MM.1S (cell line): ENCODE measurements at regions not wholly inside any gene's neighbourhood (a gene's known extent, or its start where the extent isn't known, plus 50 kb on each side); places are given as distances from the start of the nearest gene placed in this dataset.

Experiments used
- DNase-seq: peaks from one replicate; pipeline ENCODE4 v3.0.0-alpha.2; 2015
- H2AFZ ChIP-seq: fragments of 300-600 bp; sonication (generic); 2 replicates; pipeline ENCODE4 v1.6.0; 2016; ENCODE audit warnings: antibody characterized with exemption, low read length
- H3F3A ChIP-seq: fragments of 300-600 bp; sonication (generic); 2 replicates; pipeline ENCODE4 v1.6.1; 2016; ENCODE audit warnings: mild to moderate bottlenecking, antibody characterized with exemption, low read length, moderate library complexity, mixed read lengths; ENCODE audit not compliant: insufficient read depth
- H3K27ac ChIP-seq: fragments of 300-600 bp; sonication (generic); 2 replicates; pipeline ENCODE4 v1.5.1; 2016; ENCODE audit warnings: mild to moderate bottlenecking, low read length
- H3K27me3 ChIP-seq: fragments of 300-600 bp; sonication (generic); replicated peaks from 2 replicates; pipeline ENCODE4 v1.6.0; 2016; ENCODE audit warnings: low read length; ENCODE audit not compliant: insufficient read depth
- H3K36me3 ChIP-seq: fragments of 300-600 bp; sonication (generic); replicated peaks from 2 replicates; pipeline ENCODE4 v1.6.1; 2016; ENCODE audit warnings: mild to moderate bottlenecking, low read length, mixed read lengths; ENCODE audit not compliant: insufficient read depth
- H3K4me1 ChIP-seq: fragments of 300-600 bp; sonication (generic); 2 replicates; pipeline ENCODE4 v1.6.1; 2016; ENCODE audit warnings: low read length, mixed read lengths
- H3K4me2 ChIP-seq: fragments of 300-600 bp; sonication (generic); 2 replicates; pipeline ENCODE4 v1.6.0; 2016; ENCODE audit warnings: low read depth, low read length
- H3K4me3 ChIP-seq: fragments of 300-600 bp; sonication (generic); 2 replicates; pipeline ENCODE4 v1.5.1; 2016; ENCODE audit warnings: low read length, mixed read lengths
- H3K79me2 ChIP-seq: fragments of 300-600 bp; sonication (generic); 2 replicates; pipeline ENCODE4 v1.6.1; 2016; ENCODE audit warnings: mixed run types, low read length, mixed read lengths
- H3K9ac ChIP-seq: fragments of 300-600 bp; sonication (generic); 2 replicates; pipeline ENCODE4 v1.6.1; 2016; ENCODE audit warnings: low read length, mixed read lengths
- H3K9me2 ChIP-seq: fragments of 300-600 bp; sonication (generic); replicated peaks from 2 replicates; pipeline ENCODE4 v1.6.1; 2016; ENCODE audit warnings: mild to moderate bottlenecking, low read length, mixed read lengths; ENCODE audit not compliant: insufficient read depth
- H3K9me3 ChIP-seq: fragments of 300-600 bp; sonication (generic); replicated peaks from 2 replicates; pipeline ENCODE4 v1.6.1; 2016; ENCODE audit warnings: mild to moderate bottlenecking, low read length, mixed read lengths; ENCODE audit not compliant: insufficient read depth
- H4K20me1 ChIP-seq: fragments of 300-600 bp; sonication (generic); 2 replicates; pipeline ENCODE4 v1.6.1; 2016; ENCODE audit warnings: mild to moderate bottlenecking, low read length, moderate library complexity, mixed read lengths; ENCODE audit not compliant: insufficient read depth
- EZH2 ChIP-seq: fragments of 300-600 bp; sonication (generic); optimal IDR thresholded peaks from 2 replicates; pipeline ENCODE3; 2017; ENCODE audit warnings: low read depth, mild to moderate bottlenecking, antibody characterized with exemption, low read length, mixed read lengths
- EZH2phosphoT487 ChIP-seq: fragments of 300-600 bp; sonication (generic); IDR thresholded peaks from 2 replicates; pipeline ENCODE4 v1.6.1; 2018; ENCODE audit warnings: antibody characterized with exemption, low read length
- TF ChIP-seq, protein P1 (sequence below): fragments of 300-600 bp; sonication (generic); IDR thresholded peaks from 2 replicates; pipeline ENCODE4 v1.5.1; 2016; ENCODE audit warnings: antibody characterized with exemption, low read length, mixed read lengths

DNA sequence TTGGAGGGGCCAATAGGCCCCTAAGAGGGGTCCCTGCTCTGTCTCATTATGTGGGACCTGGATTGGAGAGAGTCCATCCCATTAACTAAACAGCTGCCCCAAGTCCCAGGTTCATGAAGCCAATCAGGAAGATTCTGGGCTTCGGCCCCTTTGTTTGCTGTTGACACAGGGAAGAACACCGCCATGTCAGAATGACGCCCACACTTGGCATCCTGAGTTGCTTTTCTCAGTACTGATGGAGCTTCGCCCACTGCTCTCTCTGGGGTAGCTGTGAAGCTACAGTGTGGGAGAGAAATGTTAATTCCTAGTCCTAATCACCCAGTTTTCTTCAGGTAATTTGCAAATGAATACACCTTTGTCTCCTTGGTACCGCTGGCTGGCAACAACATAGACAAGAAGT is 264.7 kb downstream of the GLRX3 start:
- no peak for DNase-seq
- TF ChIP-seq EZH2 (no peak), EZH2phosphoT487 (no peak)
- TF ChIP-seq, protein P1, sequence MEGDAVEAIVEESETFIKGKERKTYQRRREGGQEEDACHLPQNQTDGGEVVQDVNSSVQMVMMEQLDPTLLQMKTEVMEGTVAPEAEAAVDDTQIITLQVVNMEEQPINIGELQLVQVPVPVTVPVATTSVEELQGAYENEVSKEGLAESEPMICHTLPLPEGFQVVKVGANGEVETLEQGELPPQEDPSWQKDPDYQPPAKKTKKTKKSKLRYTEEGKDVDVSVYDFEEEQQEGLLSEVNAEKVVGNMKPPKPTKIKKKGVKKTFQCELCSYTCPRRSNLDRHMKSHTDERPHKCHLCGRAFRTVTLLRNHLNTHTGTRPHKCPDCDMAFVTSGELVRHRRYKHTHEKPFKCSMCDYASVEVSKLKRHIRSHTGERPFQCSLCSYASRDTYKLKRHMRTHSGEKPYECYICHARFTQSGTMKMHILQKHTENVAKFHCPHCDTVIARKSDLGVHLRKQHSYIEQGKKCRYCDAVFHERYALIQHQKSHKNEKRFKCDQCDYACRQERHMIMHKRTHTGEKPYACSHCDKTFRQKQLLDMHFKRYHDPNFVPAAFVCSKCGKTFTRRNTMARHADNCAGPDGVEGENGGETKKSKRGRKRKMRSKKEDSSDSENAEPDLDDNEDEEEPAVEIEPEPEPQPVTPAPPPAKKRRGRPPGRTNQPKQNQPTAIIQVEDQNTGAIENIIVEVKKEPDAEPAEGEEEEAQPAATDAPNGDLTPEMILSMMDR = no peak
- H3K4me3 ChIP-seq = no peak overlapping the region
- no peaks in the 10 kb centered on the region for H4K20me1 ChIP-seq
- no peak overlapping the region for H3K27ac ChIP-seq
- H3F3A ChIP-seq = no peaks in the 10 kb centered on the region
- H3K4me1 ChIP-seq = no peaks in the 10 kb centered on the region
- no peak overlapping the region for H2AFZ ChIP-seq
- H3K9ac ChIP-seq = no peak overlapping the region
- no peaks in the 10 kb centered on the region; the same call in 1 of the 2 replicates for H3K27me3 ChIP-seq
- H3K9me3 ChIP-seq = no peaks in the 10 kb centered on the region
- H3K9me2 ChIP-seq = no peaks in the 10 kb centered on the region
- no peak overlapping the region for H3K4me2 ChIP-seq
- H3K79me2 ChIP-seq = no peaks in the 10 kb centered on the region
- H3K36me3 ChIP-seq = no peaks in the 10 kb centered on the region

DNA sequence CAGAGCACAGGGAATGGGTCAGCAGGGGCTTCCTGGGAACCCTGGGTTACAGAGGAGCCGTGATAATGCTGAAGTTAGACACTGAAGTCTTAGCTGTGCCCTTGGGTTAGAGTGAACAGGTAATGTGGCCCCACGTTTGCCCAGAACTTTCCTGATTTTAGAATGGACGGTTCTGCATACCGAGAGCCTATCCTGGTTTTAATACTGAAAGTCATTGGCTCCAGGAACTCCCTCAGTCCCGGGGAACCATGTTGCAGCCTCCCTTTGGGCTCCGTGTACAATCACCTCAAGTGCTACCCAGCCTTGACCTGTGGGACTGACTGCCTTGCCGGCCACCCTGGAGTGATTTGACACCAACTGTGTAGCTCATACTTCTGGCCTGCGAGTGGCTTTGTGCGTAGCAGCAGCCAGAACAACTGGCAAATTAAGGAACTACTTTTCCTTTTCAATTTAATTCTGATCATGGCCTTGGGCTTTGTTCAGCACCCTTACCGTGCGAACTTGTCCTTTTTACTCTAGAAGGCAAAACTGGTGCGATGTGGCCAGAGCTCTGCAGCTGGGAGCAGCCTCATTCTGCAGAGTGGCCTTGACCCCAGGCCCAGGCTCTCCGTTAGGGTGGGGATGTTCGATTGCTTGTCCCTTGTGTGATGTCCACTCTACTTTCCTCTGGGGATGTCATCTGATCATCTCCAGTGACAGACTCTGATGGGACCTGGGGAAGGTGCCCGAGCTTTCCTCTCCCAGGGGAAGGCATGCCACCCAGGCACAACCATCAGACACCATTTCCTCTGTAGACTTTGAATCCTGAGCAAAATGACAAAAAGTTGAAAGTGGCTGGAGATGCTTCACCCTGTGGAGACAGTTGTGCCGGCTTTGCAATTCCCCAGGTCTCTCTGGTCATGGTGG is 265.9 kb downstream of the GLRX3 start:
- Histone ChIP-seq H3K36me3 (no peaks in the 10 kb centered on the region), H2AFZ (no peak overlapping the region), H4K20me1 (no peaks in the 10 kb centered on the region), H3K27me3 (no peaks in the 10 kb centered on the region), H3K4me3 (no peak overlapping the region), H3K79me2 (no peaks in the 10 kb centered on the region), H3K4me2 (no peak overlapping the region), H3K9me2 (no peaks in the 10 kb centered on the region), H3F3A (no peaks in the 10 kb centered on the region), H3K4me1 (no peaks in the 10 kb centered on the region), H3K9me3 (no peaks in the 10 kb centered on the region), H3K27ac (no peak overlapping the region), H3K9ac (no peak overlapping the region)
- TF ChIP-seq EZH2 (no peak), EZH2phosphoT487 (no peak)
- TF ChIP-seq, protein P1 = no peak
- no peak for DNase-seq

DNA sequence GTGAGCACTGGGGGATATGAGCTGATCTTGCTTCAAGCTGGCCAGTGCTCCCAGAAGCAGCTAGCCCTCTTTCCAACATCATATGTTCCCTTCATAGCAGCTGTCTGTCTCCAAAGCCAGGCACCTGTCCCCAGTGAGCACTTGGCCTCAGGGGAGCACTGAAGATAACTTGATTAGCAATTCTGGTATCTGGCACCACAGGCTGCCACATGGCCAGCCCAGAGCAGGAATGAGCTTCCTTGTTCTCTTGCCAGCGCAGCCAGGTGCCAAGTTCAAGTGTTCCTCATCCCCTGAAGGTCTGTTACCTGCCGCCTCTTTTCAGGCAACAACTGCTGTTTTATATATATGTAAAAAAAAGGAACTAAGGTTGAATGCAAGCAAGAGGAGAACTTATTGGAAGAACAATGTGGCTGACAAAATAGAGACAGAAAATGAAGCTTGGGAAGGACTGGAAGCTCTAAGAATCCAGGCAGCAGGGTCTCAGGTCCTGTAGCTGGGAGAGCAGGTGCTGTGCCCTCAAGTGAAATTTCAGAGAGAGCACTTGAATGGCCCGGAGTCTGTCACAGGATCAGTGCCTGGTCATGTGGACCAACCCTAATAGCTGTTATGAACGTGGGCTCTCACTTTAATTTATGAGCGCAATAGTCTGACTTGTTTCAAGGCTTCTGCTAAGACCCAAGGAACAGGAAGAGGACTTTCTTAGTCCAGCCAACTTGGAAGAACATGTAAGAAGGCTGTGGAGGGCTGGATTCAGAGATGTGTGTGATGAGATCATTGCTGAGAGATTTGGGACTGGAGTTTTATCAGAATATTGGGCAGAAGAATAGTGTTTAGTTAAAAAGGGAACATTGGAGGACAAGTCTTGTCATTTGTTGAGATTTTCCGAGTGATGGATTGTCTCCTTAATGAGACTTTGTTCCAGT is 267.2 kb downstream of the GLRX3 start:
- Histone ChIP-seq H3K4me2 (no peak overlapping the region), H3K79me2 (no peaks in the 10 kb centered on the region), H3K4me1 (no peaks in the 10 kb centered on the region), H3K9me3 (no peaks in the 10 kb centered on the region), H3K9me2 (no peaks in the 10 kb centered on the region), H3K27me3 (no peaks in the 10 kb centered on the region), H3F3A (no peaks in the 10 kb centered on the region), H3K36me3 (no peaks in the 10 kb centered on the region), H3K4me3 (no peak overlapping the region), H3K9ac (no peak overlapping the region), H2AFZ (no peak overlapping the region), H4K20me1 (no peaks in the 10 kb centered on the region), H3K27ac (no peak overlapping the region)
- DNase-seq = no peak
- TF ChIP-seq, protein P1 = no peak
- no peak for TF ChIP-seq EZH2phosphoT487
- TF ChIP-seq EZH2 = no peak
